Trophoblast cell (in vitro differentiated cells and primary cell): ENCODE measurements at regions not wholly inside any gene's neighbourhood (a gene's known extent, or its start where the extent isn't known, plus 50 kb on each side); places are given as distances from the start of the nearest gene placed in this dataset.

Experiments
- DNase-seq, 2 donors: peaks; one replicate each; pipeline ENCODE4 v3.0.0-alpha.2; 2016
- H2AFZ ChIP-seq: 2 replicates; pipeline ENCODE4 v1.6.1; 2013; ENCODE audit warnings: low read length, moderate library complexity, mild to moderate bottlenecking; ENCODE audit not compliant: insufficient read depth, poor library complexity
- H2AK5ac ChIP-seq: 2 replicates; pipeline ENCODE4 v1.6.1; 2013; ENCODE audit warnings: mild to moderate bottlenecking, low read length
- H2BK120ac ChIP-seq: 2 replicates; pipeline ENCODE4 v1.6.1; 2013; ENCODE audit warnings: low read length, mild to moderate bottlenecking, moderate library complexity; ENCODE audit not compliant: insufficient read depth, poor library complexity
- H2BK12ac ChIP-seq: 2 replicates; pipeline ENCODE4 v1.6.1; 2013; ENCODE audit warnings: mild to moderate bottlenecking, low read length, moderate library complexity
- H2BK5ac ChIP-seq: 2 replicates; pipeline ENCODE4 v1.6.1; 2013; ENCODE audit warnings: low read length, low read depth, moderate library complexity, mild to moderate bottlenecking; ENCODE audit not compliant: poor library complexity
- H3K14ac ChIP-seq: 2 replicates; pipeline ENCODE4 v1.6.1; 2013; ENCODE audit warnings: mild to moderate bottlenecking, low read length
- H3K18ac ChIP-seq: 2 replicates; pipeline ENCODE4 v1.6.1; 2013; ENCODE audit warnings: mild to moderate bottlenecking, low read length
- H3K23ac ChIP-seq: 2 replicates; pipeline ENCODE4 v1.6.1; 2013; ENCODE audit warnings: low read length
- H3K27ac ChIP-seq: 2 replicates; pipeline ENCODE4 v1.5.1; 2013; ENCODE audit warnings: low read depth, mild to moderate bottlenecking, inconsistent platforms, low read length, moderate library complexity
- H3K27me3 ChIP-seq: 2 replicates; pipeline ENCODE4 v1.6.1; 2013; ENCODE audit warnings: inconsistent platforms, mild to moderate bottlenecking, low read length, moderate library complexity; ENCODE audit not compliant: insufficient read depth
- H3K36me3 ChIP-seq, 2 experiments: 1 replicate in 1 of 2; 2 replicates in 1 of 2; pipeline ENCODE4 v1.6.1; 2013; ENCODE audit warnings: low read length in 2 of 2, mild to moderate bottlenecking in 2 of 2, moderate library complexity in 1 of 2; ENCODE audit not compliant: insufficient read depth in 2 of 2, control insufficient read depth in 1 of 2
- H3K4ac ChIP-seq: 2 replicates; pipeline ENCODE4 v1.6.1; 2013; ENCODE audit warnings: low read depth, mild to moderate bottlenecking, low read length, moderate library complexity
- H3K4me1 ChIP-seq, 2 experiments: 1 replicate in 1 of 2; 2 replicates in 1 of 2; pipeline ENCODE4 v1.6.1; 2013; ENCODE audit warnings: low read length in 2 of 2, mild to moderate bottlenecking in 2 of 2, moderate library complexity in 1 of 2; ENCODE audit not compliant: insufficient read depth in 2 of 2, control insufficient read depth in 1 of 2
- H3K4me2 ChIP-seq: 2 replicates; pipeline ENCODE4 v1.6.1; 2013; ENCODE audit warnings: inconsistent platforms, mild to moderate bottlenecking, low read length, moderate library complexity
- H3K4me3 ChIP-seq: 2 replicates; pipeline ENCODE4 v1.5.1; 2013; ENCODE audit warnings: mild to moderate bottlenecking, low read depth, low read length, inconsistent platforms
- H3K79me1 ChIP-seq: one replicate; pipeline ENCODE4 v1.6.1; 2013; ENCODE audit warnings: low read length
- H3K79me2 ChIP-seq: 2 replicates; pipeline ENCODE4 v1.6.1; 2013; ENCODE audit warnings: low read length, mild to moderate bottlenecking; ENCODE audit not compliant: control insufficient read depth, insufficient read depth, poor library complexity
- H3K9ac ChIP-seq: 2 replicates; pipeline ENCODE4 v1.6.1; 2013; ENCODE audit warnings: mild to moderate bottlenecking, low read length
- H3K9me3 ChIP-seq: 2 replicates; pipeline ENCODE4 v1.6.1; 2013; ENCODE audit warnings: low read depth, mild to moderate bottlenecking, control low read depth, inconsistent platforms, low read length; ENCODE audit not compliant: insufficient read depth
- H4K12ac ChIP-seq: 2 replicates; pipeline ENCODE4 v1.6.1; 2013; ENCODE audit warnings: low read depth, mild to moderate bottlenecking, low read length, moderate library complexity
- H4K8ac ChIP-seq: 2 replicates; pipeline ENCODE4 v1.6.1; 2013; ENCODE audit warnings: low read depth, mild to moderate bottlenecking, low read length, moderate library complexity
- H4K91ac ChIP-seq: one replicate; pipeline ENCODE4 v1.6.1; 2013; ENCODE audit warnings: low read depth, mild to moderate bottlenecking, low read length, moderate library complexity
- WGBS: extraction: QIAGEN DNeasy Blood & Tissue Kit; methylation state at CpG from one replicate; pipeline ENCODE4 v1.1.7; 2013; ENCODE audit warnings: missing lambda C conversion rate; ENCODE audit not compliant: insufficient read length, insufficient coverage; ENCODE audit errors: extremely low coverage; 5-methylcytosine and 5-hydroxymethylcytosine counted together

- Histone ChIP-seq H3K9me3 (no peaks in the 10 kb centered on the region), H3K79me1 (no peaks in the 10 kb centered on the region), H3K4me2 (no peak overlapping the region), H2AFZ (no peak overlapping the region), H3K14ac (no peak overlapping the region), H2BK5ac (no peak overlapping the region), H4K91ac (no peak overlapping the region), H2AK5ac (no peak overlapping the region), H2BK120ac (no peak overlapping the region), H3K18ac (no peak overlapping the region), H3K79me2 (no peaks in the 10 kb centered on the region), H3K4me3 (no peak overlapping the region), H3K9ac (no peak overlapping the region), H3K4me1 (peaks cover 0 to 8% of the 10 kb centered on the region in 2 experiments), H4K8ac (no peak overlapping the region), H3K36me3 (no peaks in the 10 kb centered on the region), H2BK12ac (no peak overlapping the region), H3K23ac (no peak overlapping the region), H3K27ac (no peak overlapping the region), H3K4ac (no peak overlapping the region), H4K12ac (no peak overlapping the region), H3K27me3 (no peaks in the 10 kb centered on the region)
- DNase-seq = peak; percentile 72 to 78
- WGBS = no CpG with 5 or more reads among the region's 11 CpGs
Measured at GRCh38 chr4:186946682-186947294, 223.1 kb upstream of the FAT1 start.

GRCh38 chr4:186948361-186949242 lies 224.9 kb upstream of the FAT1 start:
- Histone ChIP-seq H4K12ac (no peak overlapping the region), H3K4me3 (no peak overlapping the region), H3K18ac (no peak overlapping the region), H4K8ac (no peak overlapping the region), H3K14ac (no peak overlapping the region), H3K4ac (no peak overlapping the region), H2BK5ac (peak overlapping the region; percentile 3), H3K27me3 (no peaks in the 10 kb centered on the region), H3K9ac (no peak overlapping the region), H3K79me1 (no peaks in the 10 kb centered on the region), H4K91ac (no peak overlapping the region), H3K9me3 (no peaks in the 10 kb centered on the region), H2AFZ (no peak overlapping the region), H3K4me2 (no peak overlapping the region), H3K36me3 (no peaks in the 10 kb centered on the region), H3K27ac (peak overlapping the region; percentile 32), H2BK12ac (no peak overlapping the region), H3K23ac (no peak overlapping the region), H3K4me1 (peaks cover 0 to 8% of the 10 kb centered on the region in 2 experiments), H2AK5ac (no peak overlapping the region), H3K79me2 (no peaks in the 10 kb centered on the region), H2BK120ac (peak overlapping the region; percentile 2)
- no CpG with 5 or more reads among the region's 14 CpGs for WGBS
- peak; percentile 81 to 87 for DNase-seq

- no peak overlapping the region for H4K12ac ChIP-seq
Measured at GRCh38 chr4:186949847-186950246, 226.2 kb upstream of the FAT1 start.

GRCh38 chr4:186952709-186953108 lies 229.1 kb upstream of the FAT1 start:
- H4K8ac ChIP-seq = no peak overlapping the region
- WGBS = no CpG with 5 or more reads among the region's 3 CpGs
- H2AK5ac ChIP-seq = no peak overlapping the region
- no peaks in the 10 kb centered on the region for H3K9me3 ChIP-seq
- H3K14ac ChIP-seq = no peak overlapping the region
- H2BK12ac ChIP-seq = no peak overlapping the region
- no peak overlapping the region for H2BK120ac ChIP-seq
- no peak for DNase-seq
- no peaks in the 10 kb centered on the region for H3K79me1 ChIP-seq
- no peak overlapping the region for H3K4me3 ChIP-seq
- no peak overlapping the region for H3K4ac ChIP-seq
- no peaks in the 10 kb centered on the region for H3K36me3 ChIP-seq
- no peak overlapping the region for H2AFZ ChIP-seq
- no peak overlapping the region for H3K18ac ChIP-seq
- no peaks in the 10 kb centered on the region for H3K27me3 ChIP-seq
- H3K4me1 ChIP-seq = peaks cover 0 to 8% of the 10 kb centered on the region in 2 experiments
- no peak overlapping the region for H3K27ac ChIP-seq
- H3K23ac ChIP-seq = no peak overlapping the region
- H3K9ac ChIP-seq = no peak overlapping the region
- H2BK5ac ChIP-seq = no peak overlapping the region
- H4K91ac ChIP-seq = no peak overlapping the region
- H3K79me2 ChIP-seq = no peaks in the 10 kb centered on the region
- H3K4me2 ChIP-seq = no peak overlapping the region
- no peak overlapping the region for H4K12ac ChIP-seq

More at GRCh38 chr4:186949847-186950246, 226.2 kb upstream of the FAT1 start:
- no peak overlapping the region for H2BK12ac ChIP-seq
- H4K8ac ChIP-seq = no peak overlapping the region
- no peak overlapping the region for H4K91ac ChIP-seq
- no peak overlapping the region for H2AK5ac ChIP-seq
- no peak overlapping the region for H3K18ac ChIP-seq
- H2AFZ ChIP-seq = no peak overlapping the region
- H3K4me3 ChIP-seq = no peak overlapping the region
- DNase-seq = no peak
- no peaks in the 10 kb centered on the region for H3K27me3 ChIP-seq
- no peak overlapping the region for H3K9ac ChIP-seq
- no peak overlapping the region for H3K14ac ChIP-seq
- H3K9me3 ChIP-seq = no peaks in the 10 kb centered on the region
- H3K4me1 ChIP-seq = peaks cover 0 to 8% of the 10 kb centered on the region in 2 experiments
- no peaks in the 10 kb centered on the region for H3K79me2 ChIP-seq
- no peak overlapping the region for H3K4ac ChIP-seq
- H3K79me1 ChIP-seq = no peaks in the 10 kb centered on the region
- H2BK120ac ChIP-seq = no peak overlapping the region
- no peak overlapping the region for H2BK5ac ChIP-seq
- H3K4me2 ChIP-seq = no peak overlapping the region
- H3K23ac ChIP-seq = no peak overlapping the region
- H3K27ac ChIP-seq = no peak overlapping the region
- no CpG with 5 or more reads among the region's 6 CpGs for WGBS
- no peaks in the 10 kb centered on the region for H3K36me3 ChIP-seq
